GM18907 (cell line): ENCODE measurements at regions not wholly inside any gene's neighbourhood (a gene's known extent, or its start where the extent isn't known, plus 50 kb on each side); places are given as distances from the start of the nearest gene placed in this dataset.

Experiments
- ATAC-seq: cut with Tn5 transposase; IDR thresholded peaks from one replicate; pipeline ENCODE4 v1.9.1; 2021; ENCODE audit warnings: mild to moderate bottlenecking, moderate library complexity; ENCODE audit not compliant: unreplicated experiment

- no peak for ATAC-seq
These were observed 134.6 kb downstream of the AASDHPPT start for GRCh38 chr11:106212081-106212480.

GRCh38 chr11:106216281-106216680 is 138.8 kb downstream of the AASDHPPT start:
- ATAC-seq = no peak

- no peak for ATAC-seq
These were observed 140.0 kb downstream of the AASDHPPT start for GRCh38 chr11:106217456-106217855.

- ATAC-seq = no peak
These were observed 140.6 kb downstream of the AASDHPPT start for GRCh38 chr11:106218106-106218505.

GRCh38 chr11:106222626-106223025 is 145.2 kb downstream of the AASDHPPT start:
- no peak for ATAC-seq

GRCh38 chr11:106224172-106224571 is 146.7 kb downstream of the AASDHPPT start:
- no peak for ATAC-seq

- no peak for ATAC-seq
These were observed 151.5 kb downstream of the AASDHPPT start for GRCh38 chr11:106228996-106229395.

- ATAC-seq = no peak
These were observed 154.1 kb downstream of the AASDHPPT start for GRCh38 chr11:106231591-106231990.

GRCh38 chr11:106233191-106233590 is 155.7 kb downstream of the AASDHPPT start:
- no peak for ATAC-seq

- no peak for ATAC-seq
These were observed 157.3 kb downstream of the AASDHPPT start for GRCh38 chr11:106234794-106235193.

- ATAC-seq = no peak
These were observed 158.8 kb downstream of the AASDHPPT start for GRCh38 chr11:106236295-106236694.

GRCh38 chr11:106238704-106239360 is 161.4 kb downstream of the AASDHPPT start:
- no peak for ATAC-seq

GRCh38 chr11:106241601-106242257 is 164.3 kb downstream of the AASDHPPT start:
- ATAC-seq = no peak

- no peak for ATAC-seq
These were observed 165.4 kb downstream of the AASDHPPT start for GRCh38 chr11:106242718-106243415.

GRCh38 chr11:106246495-106246894 is 169.0 kb downstream of the AASDHPPT start:
- no peak for ATAC-seq

- no peak for ATAC-seq
These were observed 172.3 kb downstream of the AASDHPPT start for GRCh38 chr11:106249617-106250239.

GRCh38 chr11:106262852-106263251 is 185.4 kb downstream of the AASDHPPT start:
- no peak for ATAC-seq

- no peak for ATAC-seq
These were observed 186.1 kb downstream of the AASDHPPT start for GRCh38 chr11:106263527-106263926.

GRCh38 chr11:106271086-106271485 is 193.6 kb downstream of the AASDHPPT start:
- ATAC-seq = no peak

GRCh38 chr11:106271686-106272085 is 194.2 kb downstream of the AASDHPPT start:
- ATAC-seq = no peak

- ATAC-seq = no peak
These were observed 197.7 kb downstream of the AASDHPPT start for GRCh38 chr11:106275151-106275550.

- ATAC-seq = no peak
These were observed 198.7 kb downstream of the AASDHPPT start for GRCh38 chr11:106276126-106276525.
